Endothelial cell of umbilical vein (primary cell): ENCODE measurements at regions not wholly inside any gene's neighbourhood (a gene's known extent, or its start where the extent isn't known, plus 50 kb on each side); places are given as distances from the start of the nearest gene placed in this dataset.

ENCODE experiments used
- BruUV-seq: library from RNA; stranded (reverse); fragments of 400-500 nt; replicated peaks from 2 replicates; lab custom pipeline; 2021; lab: Mats Ljungman, UMichigan
- CTCF ChIA-PET: fragments of 300-600, 350-600 bp; sonication (Branson Sonifier 250); formaldehyde crosslinking; loops from one replicate; lab custom pipeline; 2021; ENCODE audit warnings: antibody characterized with exemption, inconsistent platforms; lab: Charles Lee
- POLR2A ChIA-PET: fragments of 300-600, 350-600 bp; sonication (Branson Sonifier 250); formaldehyde crosslinking; loops from one replicate; lab custom pipeline; 2021; ENCODE audit warnings: antibody characterized with exemption, inconsistent platforms; lab: Charles Lee
- DNase-seq: peaks from one replicate; pipeline ENCODE4 v3.0.0-alpha.2; 2011; ENCODE audit warnings: low read depth, low spot score
- FAIRE-seq: peaks from 2 replicates; lab custom pipeline; 2011; peaks lifted over from hg19 to GRCh38; lab: Jason Lieb, UNC
- H2AFZ ChIP-seq: 2 replicates; pipeline ENCODE4 v1.6.0; 2012; ENCODE audit warnings: low read depth, low read length, control low read depth, inconsistent platforms
- H3K27ac ChIP-seq: 2 replicates; pipeline ENCODE4 v1.5.1; 2011; ENCODE audit warnings: low read depth, mild to moderate bottlenecking, control low read depth, low read length, moderate library complexity; ENCODE audit not compliant: insufficient read depth
- H3K27me3 ChIP-seq, 2 experiments: 2 replicates each; pipeline versions ENCODE4 v1.6.0 to v1.6.1; 2011; ENCODE audit warnings: low read length in 2 of 2, mixed read lengths in 1 of 2; ENCODE audit not compliant: control insufficient read depth in 2 of 2, insufficient read depth in 2 of 2
- H3K36me3 ChIP-seq, 2 experiments: 2 replicates in 1 of 2; 3 replicates in 1 of 2; pipeline ENCODE4 v1.5.1; 2011; ENCODE audit warnings: low read length in 2 of 2, mild to moderate bottlenecking in 1 of 2, moderate library complexity in 1 of 2; ENCODE audit not compliant: control insufficient read depth in 2 of 2, insufficient read depth in 2 of 2; ENCODE audit errors: extremely low read depth in 1 of 2
- H3K4me1 ChIP-seq: 3 replicates; pipeline ENCODE4 v1.5.1; 2011; ENCODE audit warnings: mild to moderate bottlenecking, low read length; ENCODE audit not compliant: control insufficient read depth, insufficient read depth; ENCODE audit errors: extremely low read depth
- H3K4me2 ChIP-seq: 2 replicates; pipeline ENCODE4 v1.6.1; 2011; ENCODE audit warnings: low read length, control low read depth, mixed read lengths; ENCODE audit not compliant: insufficient read depth
- H3K4me3 ChIP-seq, 3 experiments: fragments of 200-600 bp in 1 of 3; sonication (generic), shearing (Covaris generic) in 1 of 3; replicated peaks in 1 of 3; 2 replicates each; pipeline ENCODE4 v1.5.1; 2011 to 2016; ENCODE audit warnings: control low read depth in 3 of 3, low read length in 3 of 3, mild to moderate bottlenecking in 2 of 3, inconsistent platforms in 1 of 3, low read depth in 1 of 3, moderate library complexity in 1 of 3; ENCODE audit not compliant: insufficient read depth in 1 of 3
- H3K79me2 ChIP-seq: 2 replicates; pipeline ENCODE4 v1.6.0; 2012; ENCODE audit warnings: low read length, inconsistent platforms; ENCODE audit not compliant: control insufficient read depth, insufficient read depth
- H3K9ac ChIP-seq: replicated peaks from 2 replicates; pipeline ENCODE3; 2011; ENCODE audit warnings: low read length, control low read depth; ENCODE audit not compliant: insufficient read depth; ENCODE audit errors: extremely low read depth
- H3K9me1 ChIP-seq: replicated peaks from 3 replicates; pipeline ENCODE4 v1.6.0; 2011; ENCODE audit warnings: mild to moderate bottlenecking, low read length; ENCODE audit not compliant: control insufficient read depth, insufficient read depth; ENCODE audit errors: extremely low read depth
- H3K9me3 ChIP-seq: replicated peaks from 2 replicates; pipeline ENCODE4 v1.5.1; 2012; ENCODE audit warnings: low read length, inconsistent platforms; ENCODE audit not compliant: control insufficient read depth, insufficient read depth
- H4K20me1 ChIP-seq: replicated peaks from 2 replicates; pipeline ENCODE3; 2011; ENCODE audit warnings: mild to moderate bottlenecking, low read length; ENCODE audit not compliant: control insufficient read depth, insufficient read depth; ENCODE audit errors: extremely low read depth
- CTCF ChIP-seq, 2 donors: IDR thresholded peaks; 1 replicate in 1 of 2; 2 replicates in 1 of 2; pipeline ENCODE4 v1.5.1; 2011; ENCODE audit warnings: low read length in 2 of 2, mild to moderate bottlenecking in 2 of 2, moderate library complexity in 2 of 2, control low read depth in 1 of 2, inconsistent platforms in 1 of 2, low read depth in 1 of 2; ENCODE audit not compliant: insufficient read depth in 1 of 2; ENCODE audit errors: extremely low read depth in 1 of 2
- EZH2 ChIP-seq: IDR thresholded peaks from 2 replicates; pipeline ENCODE4 v1.6.1; 2012; ENCODE audit warnings: borderline replicate concordance, low read depth, mild to moderate bottlenecking, moderate library complexity, low read length, inconsistent platforms; ENCODE audit not compliant: severe bottlenecking
- FOS ChIP-seq: IDR thresholded peaks from 2 replicates; pipeline ENCODE4 v1.6.1; 2011; ENCODE audit warnings: mild to moderate bottlenecking, low read length, moderate library complexity, borderline replicate concordance; ENCODE audit not compliant: insufficient read depth
- GATA2 ChIP-seq: IDR thresholded peaks from 2 replicates; pipeline ENCODE4 v1.7.0; 2011; ENCODE audit warnings: low read depth, mild to moderate bottlenecking, moderate library complexity, mixed read lengths, low read length; ENCODE audit not compliant: insufficient read length, insufficient read depth
- JUN ChIP-seq: IDR thresholded peaks from 2 replicates; pipeline ENCODE4 v1.6.1; 2011; ENCODE audit warnings: borderline replicate concordance, low read depth; ENCODE audit not compliant: insufficient read length, insufficient read depth
- MAX ChIP-seq: IDR thresholded peaks from 2 replicates; pipeline ENCODE4 v1.6.1; 2011; ENCODE audit not compliant: insufficient read depth, insufficient read length
- MYC ChIP-seq: IDR thresholded peaks from one replicate; pipeline ENCODE4 v1.6.1; 2011; ENCODE audit warnings: mild to moderate bottlenecking, low read depth, low read length
- POLR2A ChIP-seq: IDR thresholded peaks from 2 replicates; pipeline ENCODE4 v1.6.1; 2012; ENCODE audit warnings: low read depth, mild to moderate bottlenecking, control low read depth, low read length
- POLR2AphosphoS5 ChIP-seq: IDR thresholded peaks from 2 replicates; pipeline ENCODE4 v1.6.1; 2012; ENCODE audit warnings: low read depth, mild to moderate bottlenecking, control low read depth, low read length, moderate library complexity; ENCODE audit not compliant: insufficient read depth
- dilution Hi-C: fragments of 300-500 bp; cut with MboI; formaldehyde crosslinking; loops from one replicate; pipeline ENCODE4 v1.15.0; 2019; ENCODE audit warnings: low sequenced_read_pairs; ENCODE audit not compliant: extremely low pct_ligation_motif_present
- intact Hi-C: fragments of 100-400 bp; cut with micrococcal nuclease; formaldehyde crosslinking; loops from one replicate; pipeline ENCODE4 v1.10.0; 2022

GRCh38 chr7:41193738-41194282 is 509.1 kb downstream of the INHBA start:
- Histone ChIP-seq H3K9me3 (no peaks in the 10 kb centered on the region), H4K20me1 (no peaks in the 10 kb centered on the region), H3K36me3 (no peaks in the 10 kb centered on the region), H3K79me2 (no peaks in the 10 kb centered on the region), H3K9ac (no peak overlapping the region), H3K27ac (no peak overlapping the region), H2AFZ (no peak overlapping the region), H3K4me1 (peaks cover 21% of the 10 kb centered on the region), H3K27me3 (no peaks in the 10 kb centered on the region), H3K9me1 (no peaks in the 10 kb centered on the region), H3K4me3 (no peak overlapping the region), H3K4me2 (no peak overlapping the region)
- FAIRE-seq (no peak), DNase-seq (no peak)
- dilution Hi-C loops = no loop called here
- BruUV-seq = no TSS peak
- intact Hi-C loops = no loop called here
- CTCF ChIA-PET = no interaction called here
- POLR2A ChIA-PET = no interaction called here
- no peak for TF ChIP-seq GATA2
- TF ChIP-seq EZH2 = no peak
- TF ChIP-seq POLR2A = no peak
- no peak for TF ChIP-seq FOS
- TF ChIP-seq POLR2AphosphoS5 = no peak
- no peak for TF ChIP-seq JUN
- TF ChIP-seq CTCF (IDR thresholded peaks at IDR 0.05; ENCODE audit: extremely low read depth in 1 of 2, insufficient read depth in 1 of 2, low read depth in 1 of 2, low read length in 2 of 2) = no peak
- no peak for TF ChIP-seq MAX
- TF ChIP-seq MYC = no peak
